ENCODE measurements at regions not wholly inside any gene's neighbourhood (a gene's known extent, or its start where the extent isn't known, plus 50 kb on each side); places are given as distances from the start of the nearest gene placed in this dataset.
"Not testable (repeated sequence)": the region's sequence is repeated elsewhere in the genome, so short reads cannot be mapped to it uniquely, and the experiment has no call there.

GRCh38 chr2:14773696-14774095 is 141.2 kb downstream of the LRATD1 start:
- no peak overlapping the region for H3K27ac Mint-ChIP-seq
- no peaks in the 10 kb centered on the region for H3K27me3 Mint-ChIP-seq
- H3K36me3 Mint-ChIP-seq, result no peaks in the 10 kb centered on the region
- ATAC-seq (ENCODE audit: low read depth) (no peak), DNase-seq (ENCODE audit: low spot score in 2 of 2) (no peak)
- H3K4me3 Mint-ChIP-seq, result no peak overlapping the region
- no peaks in the 10 kb centered on the region for H3K4me1 Mint-ChIP-seq
- H3K9me3 Mint-ChIP-seq, result peaks cover 4% of the 10 kb centered on the region

GRCh38 chr2:14774436-14774968 is 142.0 kb downstream of the LRATD1 start:
- no peaks in the 10 kb centered on the region for H3K27me3 Mint-ChIP-seq
- no peaks in the 10 kb centered on the region for H3K36me3 Mint-ChIP-seq
- no peak for DNase-seq (ENCODE audit: low spot score in 2 of 2)
- no peak overlapping the region for H3K4me3 Mint-ChIP-seq
- no peaks in the 10 kb centered on the region for H3K4me1 Mint-ChIP-seq
- H3K9me3 Mint-ChIP-seq, result peaks cover 4% of the 10 kb centered on the region
- no peak for ATAC-seq (ENCODE audit: low read depth)
- H3K27ac Mint-ChIP-seq, result no peak overlapping the region

GRCh38 chr2:14776216-14776615 is 143.7 kb downstream of the LRATD1 start:
- Mint-ChIP-seq H3K27me3 (no peaks in the 10 kb centered on the region), H3K4me3 (no peak overlapping the region), H3K36me3 (no peaks in the 10 kb centered on the region), H3K9me3 (peaks cover 5% of the 10 kb centered on the region), H3K27ac (no peak overlapping the region), H3K4me1 (no peaks in the 10 kb centered on the region)
- DNase-seq (ENCODE audit: low spot score in 2 of 2), result no peak
- ATAC-seq (ENCODE audit: low read depth), result no peak

GRCh38 chr2:14778015-14778414 is 145.5 kb downstream of the LRATD1 start:
- no peaks in the 10 kb centered on the region for H3K36me3 Mint-ChIP-seq
- no peak for DNase-seq (ENCODE audit: low spot score in 2 of 2)
- no peak overlapping the region for H3K27ac Mint-ChIP-seq
- no peak for ATAC-seq (ENCODE audit: low read depth)
- H3K27me3 Mint-ChIP-seq, result no peaks in the 10 kb centered on the region
- no peak overlapping the region for H3K4me3 Mint-ChIP-seq
- H3K9me3 Mint-ChIP-seq, result peaks cover 13% of the 10 kb centered on the region
- H3K4me1 Mint-ChIP-seq, result no peaks in the 10 kb centered on the region

- Mint-ChIP-seq H3K9me3 (peaks cover 13% of the 10 kb centered on the region), H3K27ac (no peak overlapping the region), H3K4me3 (no peak overlapping the region), H3K36me3 (no peaks in the 10 kb centered on the region), H3K27me3 (no peaks in the 10 kb centered on the region), H3K4me1 (no peaks in the 10 kb centered on the region)
- DNase-seq (ENCODE audit: low spot score in 2 of 2) (no peak), ATAC-seq (ENCODE audit: low read depth) (no peak)
These were observed 146.7 kb downstream of the LRATD1 start for GRCh38 chr2:14779252-14779651.

GRCh38 chr2:14781142-14781541 is 148.6 kb downstream of the LRATD1 start:
- no peak for DNase-seq (ENCODE audit: low spot score in 2 of 2)
- no peak for ATAC-seq (ENCODE audit: low read depth)
- H3K9me3 Mint-ChIP-seq, result peaks cover 13% of the 10 kb centered on the region
- H3K27ac Mint-ChIP-seq, result no peak overlapping the region
- H3K36me3 Mint-ChIP-seq, result no peaks in the 10 kb centered on the region
- no peak overlapping the region for H3K4me3 Mint-ChIP-seq
- H3K4me1 Mint-ChIP-seq, result no peaks in the 10 kb centered on the region
- no peaks in the 10 kb centered on the region for H3K27me3 Mint-ChIP-seq

- H3K36me3 Mint-ChIP-seq; H3K4me3 Mint-ChIP-seq; ATAC-seq (ENCODE audit: low read depth); DNase-seq (ENCODE audit: low spot score in 2 of 2); H3K27ac Mint-ChIP-seq; H3K4me1 Mint-ChIP-seq; H3K9me3 Mint-ChIP-seq; H3K27me3 Mint-ChIP-seq: not testable (repeated sequence)
These were observed 156.3 kb downstream of the LRATD1 start for GRCh38 chr2:14788814-14789213.

GRCh38 chr2:14790041-14790640 is 157.6 kb downstream of the LRATD1 start:
- peaks cover 2% of the 10 kb centered on the region for H3K27me3 Mint-ChIP-seq
- DNase-seq (ENCODE audit: low spot score in 2 of 2) (no peak), ATAC-seq (ENCODE audit: low read depth) (no peak)
- no peaks in the 10 kb centered on the region for H3K4me1 Mint-ChIP-seq
- no peak overlapping the region for H3K4me3 Mint-ChIP-seq
- H3K27ac Mint-ChIP-seq, result no peak overlapping the region
- H3K9me3 Mint-ChIP-seq, result peaks cover 8% of the 10 kb centered on the region
- H3K36me3 Mint-ChIP-seq, result no peaks in the 10 kb centered on the region

- Mint-ChIP-seq H3K9me3 (peaks cover 3% of the 10 kb centered on the region), H3K4me1 (no peaks in the 10 kb centered on the region), H3K27me3 (no peaks in the 10 kb centered on the region), H3K4me3 (no peak overlapping the region), H3K36me3 (no peaks in the 10 kb centered on the region), H3K27ac (no peak overlapping the region)
- DNase-seq (ENCODE audit: low spot score in 2 of 2) (no peak), ATAC-seq (ENCODE audit: low read depth) (no peak)
These were observed 171.5 kb downstream of the LRATD1 start for GRCh38 chr2:14803994-14804393.

- no peak overlapping the region for H3K27ac Mint-ChIP-seq
- no peak overlapping the region for H3K4me3 Mint-ChIP-seq
- H3K27me3 Mint-ChIP-seq, result no peaks in the 10 kb centered on the region
- H3K9me3 Mint-ChIP-seq, result peaks cover 3% of the 10 kb centered on the region
- H3K36me3 Mint-ChIP-seq, result no peaks in the 10 kb centered on the region
- no peaks in the 10 kb centered on the region for H3K4me1 Mint-ChIP-seq
- DNase-seq (ENCODE audit: low spot score in 2 of 2), result no peak
- ATAC-seq (ENCODE audit: low read depth), result no peak
These were observed 172.4 kb downstream of the LRATD1 start for GRCh38 chr2:14804902-14805301.

- Mint-ChIP-seq H3K4me1 (no peaks in the 10 kb centered on the region), H3K9me3 (peaks cover 7% of the 10 kb centered on the region), H3K4me3 (no peak overlapping the region), H3K27ac (no peak overlapping the region), H3K36me3 (no peaks in the 10 kb centered on the region), H3K27me3 (no peaks in the 10 kb centered on the region)
- DNase-seq (ENCODE audit: low spot score in 2 of 2) (no peak), ATAC-seq (ENCODE audit: low read depth) (no peak)
These were observed 174.1 kb downstream of the LRATD1 start for GRCh38 chr2:14806613-14807012.

- H3K4me1 Mint-ChIP-seq, result no peaks in the 10 kb centered on the region
- H3K4me3 Mint-ChIP-seq, result no peak overlapping the region
- no peaks in the 10 kb centered on the region for H3K27me3 Mint-ChIP-seq
- no peak overlapping the region for H3K27ac Mint-ChIP-seq
- DNase-seq (ENCODE audit: low spot score in 2 of 2) (no peak), ATAC-seq (ENCODE audit: low read depth) (no peak)
- H3K9me3 Mint-ChIP-seq, result peaks cover 10% of the 10 kb centered on the region
- H3K36me3 Mint-ChIP-seq, result no peaks in the 10 kb centered on the region
These were observed 182.7 kb downstream of the LRATD1 start for GRCh38 chr2:14815201-14815600.

- Mint-ChIP-seq H3K4me3 (no peak overlapping the region), H3K36me3 (no peaks in the 10 kb centered on the region), H3K27me3 (no peaks in the 10 kb centered on the region), H3K4me1 (no peaks in the 10 kb centered on the region), H3K9me3 (peaks cover 9% of the 10 kb centered on the region), H3K27ac (peak overlapping the region; percentile 38)
- DNase-seq (ENCODE audit: low spot score in 2 of 2), result no peak
- ATAC-seq (ENCODE audit: low read depth), result no peak
These were observed 183.8 kb downstream of the LRATD1 start for GRCh38 chr2:14816069-14817060.

GRCh38 chr2:14817848-14818247 is 185.3 kb downstream of the LRATD1 start:
- Mint-ChIP-seq H3K4me1 (no peaks in the 10 kb centered on the region), H3K27me3 (no peaks in the 10 kb centered on the region), H3K27ac (no peak overlapping the region), H3K4me3 (no peak overlapping the region), H3K36me3 (no peaks in the 10 kb centered on the region), H3K9me3 (peaks cover 4% of the 10 kb centered on the region)
- ATAC-seq (ENCODE audit: low read depth), result no peak
- DNase-seq (ENCODE audit: low spot score in 2 of 2), result no peak

Measured in memory B cell (primary cell).